Astrocyte (in vitro differentiated cells and primary cell): ENCODE measurements at regions not wholly inside any gene's neighbourhood (a gene's known extent, or its start where the extent isn't known, plus 50 kb on each side); places are given as distances from the start of the nearest gene placed in this dataset.

Source experiments
- DNase-seq: peaks from one replicate; pipeline ENCODE4 v3.0.0-alpha.2; 2010; ENCODE audit warnings: low read depth
- FAIRE-seq: peaks from 2 replicates; lab custom pipeline; 2011; peaks lifted over from hg19 to GRCh38; lab: Jason Lieb, UNC
- H2AFZ ChIP-seq: 2 replicates; pipeline ENCODE4 v1.6.0; 2012; ENCODE audit warnings: low read depth, low read length, inconsistent platforms
- H3K27ac ChIP-seq: 2 replicates; pipeline ENCODE4 v1.5.1; 2011; ENCODE audit warnings: low read depth, low read length, inconsistent platforms
- H3K27me3 ChIP-seq: 2 replicates; pipeline ENCODE4 v1.6.0; 2011; ENCODE audit warnings: low read length, inconsistent platforms; ENCODE audit not compliant: insufficient read depth
- H3K36me3 ChIP-seq: 2 replicates; pipeline ENCODE4 v1.5.1; 2011; ENCODE audit warnings: low read length, inconsistent platforms; ENCODE audit not compliant: insufficient read depth
- H3K4me1 ChIP-seq: 2 replicates; pipeline ENCODE4 v1.5.1; 2011; ENCODE audit warnings: low read length, inconsistent platforms; ENCODE audit not compliant: insufficient read depth
- H3K4me2 ChIP-seq: 2 replicates; pipeline ENCODE4 v1.6.0; 2012; ENCODE audit warnings: low read length, inconsistent platforms
- H3K4me3 ChIP-seq: 2 replicates; pipeline ENCODE4 v1.5.1; 2011; ENCODE audit warnings: low read depth, mild to moderate bottlenecking, low read length, inconsistent platforms; ENCODE audit not compliant: insufficient read depth
- H3K79me2 ChIP-seq: 2 replicates; pipeline ENCODE4 v1.6.0; 2012; ENCODE audit warnings: mild to moderate bottlenecking, low read length, inconsistent platforms; ENCODE audit not compliant: insufficient read depth
- H3K9ac ChIP-seq: 2 replicates; pipeline ENCODE4 v1.6.0; 2012; ENCODE audit warnings: mild to moderate bottlenecking, low read length, inconsistent platforms
- H3K9me3 ChIP-seq: 2 replicates; pipeline ENCODE4 v1.5.1; 2012; ENCODE audit warnings: low read depth, mild to moderate bottlenecking, low read length, inconsistent platforms; ENCODE audit not compliant: insufficient read depth
- H4K20me1 ChIP-seq: 2 replicates; pipeline ENCODE4 v1.6.0; 2012; ENCODE audit warnings: low read length, inconsistent platforms; ENCODE audit not compliant: insufficient read depth
- H3K27ac Mint-ChIP-seq: one replicate; pipeline ENCODE4 v1.8.0; 2021; ENCODE audit warnings: mild to moderate bottlenecking, mixed read lengths; ENCODE audit not compliant: unreplicated experiment
- H3K27me3 Mint-ChIP-seq: one replicate; pipeline ENCODE4 v1.8.0; 2021; ENCODE audit warnings: low read depth, mixed read lengths; ENCODE audit not compliant: unreplicated experiment
- H3K36me3 Mint-ChIP-seq: one replicate; pipeline ENCODE4 v1.8.0; 2021; ENCODE audit warnings: low read depth, mixed read lengths; ENCODE audit not compliant: unreplicated experiment
- H3K4me1 Mint-ChIP-seq: one replicate; pipeline ENCODE4 v1.8.0; 2021; ENCODE audit warnings: low read depth, mixed read lengths; ENCODE audit not compliant: unreplicated experiment
- H3K4me3 Mint-ChIP-seq: one replicate; pipeline ENCODE4 v1.8.0; 2021; ENCODE audit warnings: mild to moderate bottlenecking, moderate library complexity, mixed read lengths; ENCODE audit not compliant: unreplicated experiment
- H3K9me3 Mint-ChIP-seq: one replicate; pipeline ENCODE4 v1.8.0; 2021; ENCODE audit warnings: mild to moderate bottlenecking, mixed read lengths; ENCODE audit not compliant: unreplicated experiment
- CTCF ChIP-seq: IDR thresholded peaks from 2 replicates; pipeline ENCODE4 v1.5.1; 2011; ENCODE audit warnings: low read depth, mild to moderate bottlenecking, inconsistent platforms, low read length, moderate library complexity; ENCODE audit not compliant: insufficient read depth
- EZH2 ChIP-seq: IDR thresholded peaks from 2 replicates; pipeline ENCODE4 v1.6.1; 2012; ENCODE audit warnings: mild to moderate bottlenecking, low read length, inconsistent platforms; ENCODE audit not compliant: insufficient read depth

- Histone ChIP-seq H2AFZ (no peak overlapping the region), H3K4me3 (no peak overlapping the region), H3K36me3 (no peaks in the 10 kb centered on the region), H3K27ac (no peak overlapping the region), H4K20me1 (no peaks in the 10 kb centered on the region), H3K4me1 (peaks cover 4% of the 10 kb centered on the region), H3K27me3 (no peaks in the 10 kb centered on the region), H3K9ac (no peak overlapping the region), H3K9me3 (no peaks in the 10 kb centered on the region), H3K4me2 (no peak overlapping the region), H3K79me2 (no peaks in the 10 kb centered on the region)
- TF ChIP-seq CTCF: no peak
- TF ChIP-seq EZH2: no peak
- no peaks in the 10 kb centered on the region for H3K9me3 Mint-ChIP-seq
- DNase-seq: no peak
- H3K27me3 Mint-ChIP-seq: peaks cover 23% of the 10 kb centered on the region
- H3K4me1 Mint-ChIP-seq: no peaks in the 10 kb centered on the region
- no peak overlapping the region for H3K4me3 Mint-ChIP-seq
- no peak for FAIRE-seq
- no peak overlapping the region for H3K27ac Mint-ChIP-seq
- no peaks in the 10 kb centered on the region for H3K36me3 Mint-ChIP-seq
These were observed 107.1 kb downstream of the CEBPB start for GRCh38 chr20:50297498-50298376.

- no peaks in the 10 kb centered on the region for H3K36me3 Mint-ChIP-seq
- no peak overlapping the region for H3K4me3 Mint-ChIP-seq
- FAIRE-seq: no peak
- Histone ChIP-seq H3K27me3 (no peaks in the 10 kb centered on the region), H3K4me1 (peaks cover 7% of the 10 kb centered on the region), H3K4me2 (no peak overlapping the region), H3K27ac (no peak overlapping the region), H3K9me3 (no peaks in the 10 kb centered on the region), H4K20me1 (no peaks in the 10 kb centered on the region), H3K36me3 (no peaks in the 10 kb centered on the region), H2AFZ (no peak overlapping the region), H3K4me3 (no peak overlapping the region), H3K9ac (no peak overlapping the region), H3K79me2 (no peaks in the 10 kb centered on the region)
- TF ChIP-seq CTCF (no peak), EZH2 (no peak)
- peaks cover 1% of the 10 kb centered on the region for H3K9me3 Mint-ChIP-seq
- DNase-seq: no peak
- H3K27me3 Mint-ChIP-seq: peaks cover 23% of the 10 kb centered on the region
- peaks cover 4% of the 10 kb centered on the region for H3K4me1 Mint-ChIP-seq
- no peak overlapping the region for H3K27ac Mint-ChIP-seq
These were observed 108.1 kb downstream of the CEBPB start for GRCh38 chr20:50298554-50299324.
